ENCODE measurements at regions not wholly inside any gene's neighbourhood (a gene's known extent, or its start where the extent isn't known, plus 50 kb on each side); places are given as distances from the start of the nearest gene placed in this dataset.

DNA sequence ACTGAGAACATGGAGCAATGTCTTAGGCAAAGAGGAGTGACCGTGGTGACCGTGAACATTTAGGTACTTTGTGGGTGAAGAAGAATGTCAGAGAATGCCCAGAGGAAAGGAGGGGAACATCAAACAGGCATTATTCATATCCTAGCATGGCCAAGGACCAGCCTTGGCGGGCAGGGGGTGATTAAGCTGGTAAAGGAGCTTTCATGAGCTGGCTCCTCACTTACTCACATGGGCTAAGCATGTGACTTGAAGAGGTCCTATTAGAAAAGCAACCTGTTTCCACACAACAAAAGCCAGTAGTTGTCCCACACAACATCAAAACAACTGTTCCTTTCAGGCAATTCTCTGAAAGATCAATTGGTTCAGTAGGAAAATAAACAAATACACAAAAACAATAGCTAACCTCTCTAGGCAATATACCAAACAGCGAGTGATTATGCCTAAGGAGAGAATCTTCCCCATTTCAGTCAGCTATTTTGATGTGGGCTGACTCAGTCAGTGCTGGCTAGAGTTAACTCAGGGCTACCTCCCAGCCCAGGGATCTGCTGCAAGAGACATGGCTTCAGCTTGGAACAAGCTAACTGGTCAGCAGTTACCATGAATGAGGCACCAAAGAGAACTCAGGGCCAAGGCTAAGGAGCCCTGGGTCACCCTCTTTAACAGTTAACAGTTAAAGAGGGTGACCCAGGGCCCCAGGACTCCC, 283.5 kb downstream of the ARHGAP12 start:
- TF ChIP-seq, protein P1, sequence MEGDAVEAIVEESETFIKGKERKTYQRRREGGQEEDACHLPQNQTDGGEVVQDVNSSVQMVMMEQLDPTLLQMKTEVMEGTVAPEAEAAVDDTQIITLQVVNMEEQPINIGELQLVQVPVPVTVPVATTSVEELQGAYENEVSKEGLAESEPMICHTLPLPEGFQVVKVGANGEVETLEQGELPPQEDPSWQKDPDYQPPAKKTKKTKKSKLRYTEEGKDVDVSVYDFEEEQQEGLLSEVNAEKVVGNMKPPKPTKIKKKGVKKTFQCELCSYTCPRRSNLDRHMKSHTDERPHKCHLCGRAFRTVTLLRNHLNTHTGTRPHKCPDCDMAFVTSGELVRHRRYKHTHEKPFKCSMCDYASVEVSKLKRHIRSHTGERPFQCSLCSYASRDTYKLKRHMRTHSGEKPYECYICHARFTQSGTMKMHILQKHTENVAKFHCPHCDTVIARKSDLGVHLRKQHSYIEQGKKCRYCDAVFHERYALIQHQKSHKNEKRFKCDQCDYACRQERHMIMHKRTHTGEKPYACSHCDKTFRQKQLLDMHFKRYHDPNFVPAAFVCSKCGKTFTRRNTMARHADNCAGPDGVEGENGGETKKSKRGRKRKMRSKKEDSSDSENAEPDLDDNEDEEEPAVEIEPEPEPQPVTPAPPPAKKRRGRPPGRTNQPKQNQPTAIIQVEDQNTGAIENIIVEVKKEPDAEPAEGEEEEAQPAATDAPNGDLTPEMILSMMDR (optimal IDR thresholded peaks at IDR 0.05 in 1 of 3, IDR thresholded peaks at IDR 0.05 in 1 of 3, conservative IDR thresholded peaks at IDR 0.05 in 1 of 3; ENCODE audit: extremely low read depth in 1 of 3, insufficient read depth in 2 of 3, low read length in 3 of 3): no peak
- no peak for TF ChIP-seq EZH2 (IDR thresholded peaks at IDR 0.05; ENCODE audit: low read length)
